T-helper 22 cell (primary cell): ENCODE measurements at regions not wholly inside any gene's neighbourhood (a gene's known extent, or its start where the extent isn't known, plus 50 kb on each side); places are given as distances from the start of the nearest gene placed in this dataset.
"Not testable (repeated sequence)": the region's sequence is repeated elsewhere in the genome, so short reads cannot be mapped to it uniquely, and the experiment has no call there.

Experiments used
- DNase-seq: peaks from one replicate; pipeline ENCODE4 v3.0.0-alpha.2; 2020; ENCODE audit warnings: low read depth

- no peak for DNase-seq
These were observed 125.6 kb upstream of the GATA6 start for GRCh38 chr18:22043837-22044236.

GRCh38 chr18:22044474-22045220 lies 124.7 kb upstream of the GATA6 start:
- no peak for DNase-seq

- DNase-seq: no peak
These were observed 124.0 kb upstream of the GATA6 start for GRCh38 chr18:22045221-22045918.

DNA sequence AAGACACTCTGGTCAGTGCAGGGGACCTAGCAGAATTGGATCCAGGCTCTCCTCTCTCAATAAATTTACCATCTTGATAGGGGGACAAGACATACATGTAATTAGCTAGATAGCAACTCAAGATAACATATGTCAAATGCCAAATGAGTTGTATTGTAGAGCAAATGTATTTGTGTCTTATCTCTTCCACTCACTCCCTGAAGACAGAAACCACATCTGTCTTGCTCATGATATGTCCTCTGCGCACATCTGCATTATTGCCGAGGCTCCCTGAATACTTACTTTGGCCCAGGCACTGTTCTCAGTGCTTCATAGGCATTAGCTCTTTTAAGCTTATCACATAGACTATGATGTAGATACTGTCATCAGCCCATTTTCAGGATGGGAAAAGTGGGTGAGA lies 122.9 kb upstream of the GATA6 start:
- no peak for DNase-seq

DNA sequence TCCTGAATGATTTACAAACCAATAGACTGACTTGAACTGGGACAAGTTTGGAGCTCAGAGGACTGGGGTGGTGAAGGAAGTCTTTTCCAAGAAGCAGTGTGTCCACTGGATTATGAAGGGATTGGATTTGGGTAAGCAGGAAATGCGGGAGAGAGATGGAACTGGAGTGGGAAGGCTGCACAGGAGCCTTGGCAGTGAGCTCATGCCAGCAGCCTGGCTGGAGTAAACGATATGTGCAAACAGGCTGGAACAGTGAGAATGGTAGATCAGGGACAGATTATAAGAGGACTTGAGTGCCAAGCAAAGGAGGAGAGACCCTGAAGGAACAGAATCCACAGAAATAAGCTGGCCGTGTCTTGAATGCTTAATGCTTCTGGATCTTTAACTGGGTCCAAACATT lies 121.9 kb upstream of the GATA6 start:
- DNase-seq: no peak

DNA sequence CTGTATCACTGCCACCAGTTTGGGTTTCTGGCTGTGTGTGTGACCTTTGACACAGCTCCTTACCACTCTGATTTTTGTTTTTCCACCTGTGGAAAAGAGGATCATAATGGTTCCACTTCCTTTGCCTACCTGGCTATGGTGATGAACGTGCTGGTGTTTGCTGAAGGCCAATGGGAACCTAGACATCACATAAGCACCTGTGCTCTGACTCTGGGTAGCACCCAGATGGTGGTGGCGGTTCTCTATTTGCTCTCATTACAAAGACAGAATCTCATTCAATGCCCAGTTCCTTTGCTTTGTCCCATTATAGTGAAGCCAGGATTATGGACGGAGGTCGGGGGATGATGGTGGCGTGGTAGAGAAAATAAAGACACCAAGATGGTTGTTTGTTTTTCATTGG lies 121.2 kb upstream of the GATA6 start:
- DNase-seq: no peak

- no peak for DNase-seq
These were observed 120.3 kb upstream of the GATA6 start for GRCh38 chr18:22048932-22049615.

DNA sequence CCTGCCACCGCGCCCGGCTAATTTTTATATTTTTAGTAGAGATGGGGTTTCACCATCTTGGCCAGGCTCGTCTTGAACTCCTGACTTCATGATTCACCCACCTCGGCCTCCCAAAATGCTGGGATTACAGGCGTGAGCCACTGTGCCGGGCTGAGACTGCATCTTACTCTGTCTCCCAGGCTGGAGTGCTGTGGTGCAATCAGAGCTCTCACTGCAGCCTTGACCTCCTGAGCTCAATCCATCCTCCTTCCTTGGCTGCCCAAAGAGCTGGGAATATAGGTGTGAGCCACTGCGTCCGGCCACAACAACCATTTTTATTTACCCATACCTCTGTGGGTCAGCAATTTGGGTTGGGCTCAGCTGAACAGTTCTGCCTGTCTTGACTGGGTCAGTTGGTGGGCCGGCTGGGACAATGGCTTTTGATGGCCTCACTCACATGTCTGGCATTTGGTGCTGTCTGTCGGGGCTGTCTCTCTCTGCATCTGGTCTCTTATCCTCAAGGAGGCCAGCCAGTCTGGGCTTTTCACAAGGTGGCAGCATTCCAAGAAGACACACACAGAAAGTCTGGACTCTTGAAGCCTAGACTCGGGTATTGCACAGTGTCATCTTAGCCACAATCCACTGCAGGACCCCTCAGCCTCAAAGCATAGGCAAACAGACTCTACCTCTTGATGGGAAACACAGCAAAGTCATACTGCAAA lies 116.8 kb upstream of the GATA6 start:
- no peak for DNase-seq

GRCh38 chr18:22055466-22056238 lies 113.7 kb upstream of the GATA6 start:
- no peak for DNase-seq

DNA sequence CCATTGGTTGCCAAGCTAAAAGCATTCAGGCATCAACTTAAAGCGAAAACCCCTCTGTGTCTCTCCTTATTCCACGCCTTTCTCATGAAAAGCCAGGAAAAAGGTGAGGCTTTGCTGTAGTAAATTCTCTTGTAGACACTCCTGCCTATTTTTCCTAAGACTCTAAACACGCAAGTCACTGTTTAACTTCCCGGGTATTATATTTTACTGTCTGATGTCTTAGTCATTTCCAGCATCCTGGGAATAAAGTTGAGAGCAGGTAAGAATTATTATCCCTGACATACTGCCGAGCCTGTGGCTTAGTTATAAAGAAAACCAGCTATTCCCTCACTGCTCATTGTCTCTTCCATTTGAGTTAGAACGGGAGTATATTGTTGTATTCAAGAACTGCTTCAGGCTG lies 112.4 kb upstream of the GATA6 start:
- no peak for DNase-seq

DNA sequence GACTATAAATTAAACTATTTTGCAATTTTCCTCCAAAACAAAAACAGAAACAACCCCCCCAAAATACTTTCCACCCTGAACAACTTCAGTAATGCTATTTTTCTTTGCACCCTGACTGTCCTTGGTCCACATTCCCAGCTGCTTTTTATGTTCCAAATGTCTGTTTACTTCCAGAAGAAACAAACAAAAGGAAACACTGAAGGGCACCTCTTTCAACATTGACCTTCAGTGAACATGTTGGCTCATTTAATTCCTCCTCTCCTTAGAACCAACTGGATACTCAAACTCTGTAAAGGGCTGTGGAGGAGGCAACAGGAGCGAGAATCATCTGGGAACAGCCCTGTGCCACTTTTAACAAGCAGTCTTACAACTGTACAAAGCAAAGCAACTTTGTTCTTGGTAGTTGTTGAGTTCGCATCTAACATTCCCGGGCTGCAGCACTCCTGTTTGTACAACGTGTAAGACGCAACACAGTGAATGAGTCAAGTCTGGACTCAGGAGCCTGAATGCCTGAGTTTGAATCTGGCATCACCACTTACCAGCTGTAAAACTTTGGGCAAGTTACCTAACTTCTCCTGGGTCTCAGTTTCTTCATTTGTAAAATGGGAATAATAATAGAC lies 111.4 kb upstream of the GATA6 start:
- no peak for DNase-seq

GRCh38 chr18:22060361-22060760 lies 109.0 kb upstream of the GATA6 start:
- DNase-seq: no peak

- no peak for DNase-seq
These were observed 106.3 kb upstream of the GATA6 start for GRCh38 chr18:22063102-22063501.

DNA sequence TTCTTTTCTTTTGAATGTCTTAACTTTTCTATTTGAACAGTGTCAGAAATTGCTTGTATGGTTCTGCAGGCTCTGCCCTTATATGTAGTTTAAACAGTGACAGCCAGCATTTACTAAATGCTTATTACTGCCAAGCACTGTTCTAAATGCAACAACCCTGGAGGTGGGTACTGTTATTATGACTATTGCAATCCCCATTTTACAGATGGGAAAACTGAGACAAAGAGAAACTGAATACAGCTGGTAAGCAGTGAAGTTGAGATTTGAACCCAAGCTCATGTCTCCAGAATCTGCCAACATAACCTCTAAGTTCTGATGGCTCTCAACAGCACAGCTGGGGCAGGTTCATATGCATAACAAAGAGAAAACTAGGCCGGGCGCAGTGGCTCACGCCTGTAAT lies 105.7 kb upstream of the GATA6 start:
- DNase-seq: no peak

DNA sequence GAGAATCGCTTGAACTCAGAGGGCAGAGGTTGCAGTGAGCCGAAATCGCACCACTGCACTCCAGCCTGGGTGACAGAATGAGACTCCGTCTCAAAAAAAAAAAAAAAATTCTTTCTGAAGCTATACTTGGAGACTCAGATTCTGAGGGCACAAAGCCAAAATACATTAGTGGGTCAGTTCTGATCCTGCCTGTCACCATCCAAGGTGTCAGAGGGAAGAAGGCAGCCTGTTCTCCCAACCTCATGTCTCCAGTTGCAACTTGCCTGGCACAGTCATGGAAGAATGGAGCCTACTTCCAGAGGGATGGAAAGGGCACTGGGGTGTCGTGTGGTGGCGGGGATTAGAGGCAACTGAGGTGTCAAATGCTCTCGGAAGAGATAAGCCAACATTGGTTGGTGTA lies 104.8 kb upstream of the GATA6 start:
- DNase-seq: no peak

- no peak for DNase-seq
These were observed 104.1 kb upstream of the GATA6 start for GRCh38 chr18:22065311-22065710.

DNA sequence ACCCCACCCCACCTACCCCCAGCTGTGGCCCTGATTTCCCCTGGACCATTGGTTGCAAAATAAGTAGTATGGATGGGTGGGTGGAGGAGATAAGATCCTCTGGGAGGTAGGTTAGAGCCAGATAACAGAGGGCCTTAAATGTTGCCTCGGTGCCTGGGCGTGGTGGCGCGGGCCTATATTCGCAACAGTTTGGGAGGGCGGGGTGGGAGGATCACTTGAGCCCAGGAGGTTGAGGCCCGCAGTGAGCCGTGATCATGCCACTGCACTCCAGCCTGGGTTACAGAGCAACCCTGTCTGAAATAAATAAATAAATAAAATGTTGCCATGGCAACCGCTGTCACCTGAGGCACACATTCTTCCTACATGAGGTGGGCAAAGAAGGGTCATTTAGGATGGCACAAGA lies 103.3 kb upstream of the GATA6 start:
- DNase-seq: no peak

DNA sequence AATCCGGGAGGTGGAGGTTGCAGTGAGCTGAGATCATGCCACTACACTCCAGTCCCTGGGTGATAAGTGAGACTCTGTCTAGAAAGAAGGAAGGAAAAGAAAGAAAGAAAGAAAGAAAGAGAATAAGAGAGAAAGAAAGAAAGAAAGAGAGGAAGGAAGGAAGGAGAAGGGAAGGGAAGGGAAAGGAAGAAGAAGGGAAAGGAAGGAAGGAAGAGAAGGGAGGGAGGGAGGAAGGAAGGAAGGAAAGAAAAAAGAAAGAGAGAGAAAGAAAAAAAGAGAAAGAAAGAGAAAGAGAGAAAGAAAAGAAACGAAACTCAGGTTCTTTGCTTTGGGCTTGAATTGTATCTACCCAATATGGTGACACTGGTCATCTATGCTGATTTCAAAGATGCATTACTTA lies 102.3 kb upstream of the GATA6 start:
- no peak for DNase-seq

DNA sequence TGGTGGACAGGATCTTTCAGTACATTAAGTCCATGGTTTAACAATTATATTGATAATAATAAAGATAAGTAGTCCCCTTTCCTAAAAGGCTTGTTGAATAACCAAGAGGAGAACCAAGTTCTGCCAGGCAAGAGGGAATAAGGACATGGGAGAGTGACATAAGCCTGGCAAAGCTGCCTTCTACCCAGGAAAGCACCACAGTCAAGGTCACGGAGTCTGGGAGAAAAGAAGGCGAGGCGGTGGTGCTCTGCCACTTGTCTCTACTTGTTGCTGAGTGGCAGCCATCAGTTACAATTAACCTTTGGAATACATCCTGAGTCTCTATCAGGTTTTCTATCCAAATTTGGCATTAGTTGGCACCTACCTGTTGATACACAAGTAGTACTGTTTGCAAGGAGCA lies 101.7 kb upstream of the GATA6 start:
- DNase-seq: no peak

DNA sequence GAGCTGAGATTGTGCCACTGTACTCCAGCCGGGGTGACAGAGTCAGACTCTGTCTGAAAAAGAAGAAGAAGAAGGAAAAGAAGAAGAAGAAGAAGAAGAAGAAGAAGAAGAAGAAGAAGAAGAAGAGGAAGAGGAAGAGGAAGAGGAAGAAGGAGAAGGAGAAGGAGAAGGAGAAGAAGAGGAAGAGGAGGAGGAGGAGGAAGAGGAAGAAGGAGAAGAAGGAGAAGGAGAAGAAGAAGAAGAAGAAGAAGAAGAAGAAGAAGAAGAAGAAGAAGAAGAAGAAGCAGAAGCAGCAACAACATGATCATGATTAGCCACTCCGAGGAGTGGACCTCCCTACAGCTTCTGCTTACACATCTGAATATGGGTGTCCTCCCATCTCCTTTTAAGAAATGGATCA lies 100.6 kb upstream of the GATA6 start:
- not testable (repeated sequence) for DNase-seq

- no peak for DNase-seq
These were observed 99.5 kb upstream of the GATA6 start for GRCh38 chr18:22069916-22070315.
